ENCODE measurements at regions not wholly inside any gene's neighbourhood (a gene's known extent, or its start where the extent isn't known, plus 50 kb on each side); places are given as distances from the start of the nearest gene placed in this dataset.
"Not testable (repeated sequence)": the region's sequence is repeated elsewhere in the genome, so short reads cannot be mapped to it uniquely, and the experiment has no call there.

GRCh38 chr20:29122784-29123183, 2134.7 kb upstream of the DEFB115 start:
- TF ChIP-seq, protein P1, sequence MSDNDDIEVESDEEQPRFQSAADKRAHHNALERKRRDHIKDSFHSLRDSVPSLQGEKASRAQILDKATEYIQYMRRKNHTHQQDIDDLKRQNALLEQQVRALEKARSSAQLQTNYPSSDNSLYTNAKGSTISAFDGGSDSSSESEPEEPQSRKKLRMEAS (IDR thresholded peaks at IDR 0.05), result not testable (repeated sequence)
- not testable (repeated sequence) for TF ChIP-seq CTCF (IDR thresholded peaks at IDR 0.05 in 2 of 3, conservative IDR thresholded peaks at IDR 0.05 in 1 of 3; ENCODE audit: borderline replicate concordance in 1 of 3, insufficient read depth in 1 of 3, low read depth in 2 of 3, low read length in 2 of 3); EZH2 (IDR thresholded peaks at IDR 0.05); EGR1 (IDR thresholded peaks at IDR 0.05; ENCODE audit: low read depth); POLR2A (IDR thresholded peaks at IDR 0.05; ENCODE audit: borderline replicate concordance, extremely low read depth, insufficient read depth, insufficient read length); EZH2phosphoT487 (IDR thresholded peaks at IDR 0.05; ENCODE audit: borderline replicate concordance); SP1 (IDR thresholded peaks at IDR 0.05; ENCODE audit: low read depth); TCF7L2 (IDR thresholded peaks at IDR 0.05; ENCODE audit: borderline replicate concordance, extremely low read depth, insufficient read depth, insufficient read length); JUND (IDR thresholded peaks at IDR 0.05)

All from HCT116 (cell line).